ENCODE measurements at regions not wholly inside any gene's neighbourhood (a gene's known extent, or its start where the extent isn't known, plus 50 kb on each side); places are given as distances from the start of the nearest gene placed in this dataset.

- in situ Hi-C loops (cut with MboI): no loop called here
- DNase-seq (ENCODE audit: extremely low read depth in 1 of 4, low spot score in 3 of 4) (no peak), ATAC-seq (no peak), FAIRE-seq (no peak)
- ChIA-PET POLR2A (no interaction called here), CTCF (ENCODE audit: low intra/inter-chr PET ratio) (no interaction called here)
- Histone ChIP-seq H3K9me1 (ENCODE audit: control insufficient read depth, insufficient read depth, low read length) (no peaks in the 10 kb centered on the region), H3K4me2 (ENCODE audit: insufficient read depth, low read length) (no peak overlapping the region), H3K9me3 (replicated peaks; ENCODE audit: control insufficient read depth, insufficient read depth, low read depth, low read length) (no peaks in the 10 kb centered on the region), H3K36me3 (ENCODE audit: control insufficient read depth, insufficient read depth, low read length) (no peaks in the 10 kb centered on the region), H3K4me1 (replicated peaks in 1 of 2; ENCODE audit: control insufficient read depth in 2 of 2, insufficient read depth in 2 of 2, low read length in 2 of 2) (no peaks in the 10 kb centered on the region), H2AFZ (ENCODE audit: low read depth, low read length) (no peak overlapping the region), H3K27me3 (ENCODE audit: control insufficient read depth in 2 of 2, insufficient read depth in 2 of 2, low read length in 2 of 2) (no peaks in the 10 kb centered on the region), H3K27ac (ENCODE audit: extremely low read depth, low read depth, low read length) (no peak overlapping the region), H3K79me2 (ENCODE audit: control insufficient read depth, insufficient read depth, low read length) (no peaks in the 10 kb centered on the region), H4K20me1 (replicated peaks; ENCODE audit: control insufficient read depth, insufficient read depth, low read length) (no peaks in the 10 kb centered on the region), H3K9ac (ENCODE audit: insufficient read depth in 1 of 2, low read depth in 2 of 2, low read length in 2 of 2) (no peak overlapping the region), H3K4me3 (no peak overlapping the region)
- TF ChIP-seq SREBF2 (CRISPR knock-in tag; IDR thresholded peaks at IDR 0.05): no peak
- TF ChIP-seq BDP1 (IDR thresholded peaks at IDR 0.05; ENCODE audit: insufficient read depth, insufficient read length): no peak
- no peak for TF ChIP-seq ZNF639 (CRISPR knock-in tag; conservative IDR thresholded peaks at IDR 0.05 in 1 of 2, IDR thresholded peaks at IDR 0.05 in 1 of 2)
- no peak for TF ChIP-seq NR2C1 (IDR thresholded peaks at IDR 0.05)
- no peak for TF ChIP-seq NR2C1 (tag; IDR thresholded peaks at IDR 0.05)
- no peak for TF ChIP-seq CREB1 (IDR thresholded peaks at IDR 0.05)
- no peak for TF ChIP-seq CREB1 (CRISPR knock-in tag; IDR thresholded peaks at IDR 0.05)
- no peak for TF ChIP-seq NCOA1 (IDR thresholded peaks at IDR 0.05; ENCODE audit: low read depth)
- no TSS peak for BruUV-seq (replicated peaks)
- WGBS (ENCODE audit: insufficient coverage, low coverage, missing lambda C conversion rate): 0% methylated on average over 2 of the region's 3 CpGs
- intact Hi-C loops (cut with micrococcal nuclease): no loop called here
Observed at GRCh38 chrX:53883196-53883595, 161.1 kb downstream of the PHF8 start.
